Neuronal stem cell (in vitro differentiated cells): ENCODE measurements at regions not wholly inside any gene's neighbourhood (a gene's known extent, or its start where the extent isn't known, plus 50 kb on each side); places are given as distances from the start of the nearest gene placed in this dataset.

Experiments
- DNase-seq: peaks from one replicate; pipeline ENCODE4 v3.0.0-alpha.2; 2013; ENCODE audit warnings: low spot score
- H2AFZ ChIP-seq: one replicate; pipeline ENCODE4 v1.6.1; 2013; ENCODE audit warnings: mild to moderate bottlenecking, low read length, inconsistent platforms
- H2AK5ac ChIP-seq: 2 replicates; pipeline ENCODE4 v1.6.1; 2013; ENCODE audit warnings: low read depth, mild to moderate bottlenecking, inconsistent platforms, low read length, moderate library complexity, mixed read lengths
- H2BK120ac ChIP-seq: 2 replicates; pipeline ENCODE4 v1.6.1; 2013; ENCODE audit warnings: low read depth, mild to moderate bottlenecking, inconsistent platforms, low read length, moderate library complexity, mixed read lengths
- H2BK12ac ChIP-seq: one replicate; pipeline ENCODE4 v1.6.1; 2013; ENCODE audit warnings: low read length, inconsistent platforms
- H2BK15ac ChIP-seq: 2 replicates; pipeline ENCODE4 v1.6.1; 2013; ENCODE audit warnings: mild to moderate bottlenecking, low read length, inconsistent platforms, mixed read lengths
- H2BK5ac ChIP-seq: one replicate; pipeline ENCODE4 v1.6.1; 2013; ENCODE audit warnings: inconsistent platforms, mild to moderate bottlenecking, low read length, moderate library complexity
- H3K14ac ChIP-seq: one replicate; pipeline ENCODE4 v1.6.1; 2013; ENCODE audit warnings: low read length, inconsistent platforms
- H3K18ac ChIP-seq: 2 replicates; pipeline ENCODE4 v1.6.1; 2013; ENCODE audit warnings: low read length, inconsistent platforms
- H3K23ac ChIP-seq: 2 replicates; pipeline ENCODE4 v1.6.1; 2013; ENCODE audit warnings: low read depth, mild to moderate bottlenecking, mixed read lengths, low read length, inconsistent platforms; ENCODE audit not compliant: poor library complexity
- H3K27ac ChIP-seq: replicated peaks from 3 replicates; pipeline ENCODE4 v1.5.1; 2013; ENCODE audit warnings: low read length, inconsistent platforms
- H3K27me3 ChIP-seq, 3 experiments: 2 replicates each; pipeline ENCODE4 v1.6.1; 2013; ENCODE audit warnings: low read length in 3 of 3, mild to moderate bottlenecking in 2 of 3, inconsistent platforms in 1 of 3, low read depth in 1 of 3, mixed read lengths in 1 of 3, moderate library complexity in 1 of 3; ENCODE audit not compliant: control insufficient read depth in 3 of 3, insufficient read depth in 3 of 3
- H3K36me3 ChIP-seq, 2 donors: replicated peaks in 1 of 2; 2 replicates each; pipeline ENCODE4 v1.6.1; 2013; ENCODE audit warnings: low read length in 2 of 2; ENCODE audit not compliant: control insufficient read depth in 2 of 2, insufficient read depth in 2 of 2
- H3K4ac ChIP-seq: 2 replicates; pipeline ENCODE4 v1.6.1; 2013; ENCODE audit warnings: inconsistent platforms, mild to moderate bottlenecking, low read length, moderate library complexity
- H3K4me1 ChIP-seq, 2 donors: 1 replicate in 1 of 2; 2 replicates in 1 of 2; pipeline ENCODE4 v1.6.1; 2013; ENCODE audit warnings: low read length in 2 of 2, low read depth in 1 of 2; ENCODE audit not compliant: control insufficient read depth in 2 of 2, insufficient read depth in 1 of 2
- H3K4me2 ChIP-seq: one replicate; pipeline ENCODE4 v1.6.1; 2013; ENCODE audit warnings: mild to moderate bottlenecking, low read length, inconsistent platforms; ENCODE audit not compliant: insufficient read depth, poor library complexity, severe bottlenecking
- H3K4me3 ChIP-seq, 2 donors: 2 replicates each; pipeline ENCODE4 v1.5.1; 2013; ENCODE audit warnings: low read length in 2 of 2, mild to moderate bottlenecking in 2 of 2, inconsistent platforms in 1 of 2, moderate library complexity in 1 of 2
- H3K79me1 ChIP-seq: one replicate; pipeline ENCODE4 v1.6.1; 2013; ENCODE audit warnings: low read depth, mild to moderate bottlenecking, inconsistent platforms, low read length, moderate library complexity
- H3K9ac ChIP-seq: one replicate; pipeline ENCODE4 v1.6.1; 2013; ENCODE audit warnings: mild to moderate bottlenecking, low read depth, low read length, inconsistent platforms; ENCODE audit not compliant: poor library complexity
- H3K9me3 ChIP-seq, 2 donors: replicated peaks in 1 of 2; 2 replicates each; pipeline versions ENCODE3 to v1.6.1; 2013; ENCODE audit warnings: low read length in 2 of 2, mild to moderate bottlenecking in 2 of 2, inconsistent platforms in 1 of 2, low read depth in 1 of 2, mixed read lengths in 1 of 2, moderate library complexity in 1 of 2; ENCODE audit not compliant: control insufficient read depth in 2 of 2, insufficient read depth in 1 of 2
- H4K8ac ChIP-seq: one replicate; pipeline ENCODE4 v1.6.1; 2013; ENCODE audit warnings: low read depth, mild to moderate bottlenecking, inconsistent platforms, low read length, moderate library complexity
- H4K91ac ChIP-seq: one replicate; pipeline ENCODE4 v1.6.1; 2013; ENCODE audit warnings: low read length, low read depth, mild to moderate bottlenecking, inconsistent platforms; ENCODE audit not compliant: poor library complexity
- WGBS, 2 donors: extraction: QIAGEN DNeasy Blood & Tissue Kit; methylation state at CpG; one replicate each; pipeline ENCODE4 v1.1.7; 2013; ENCODE audit warnings: missing lambda C conversion rate in 2 of 2, mixed read lengths in 1 of 2; ENCODE audit not compliant: insufficient read length in 2 of 2, insufficient replicate concordance in 1 of 2; ENCODE audit errors: extremely low coverage in 2 of 2; 5-methylcytosine and 5-hydroxymethylcytosine counted together

- Histone ChIP-seq H2BK120ac (no peak overlapping the region), H3K18ac (no peak overlapping the region), H2AFZ (no peak overlapping the region), H2AK5ac (no peak overlapping the region), H3K23ac (no peak overlapping the region), H3K9ac (no peak overlapping the region), H3K4me1 (no peaks in the 10 kb centered on the region), H2BK15ac (no peak overlapping the region), H3K27me3 (no peaks in the 10 kb centered on the region), H4K8ac (no peak overlapping the region), H3K36me3 (no peaks in the 10 kb centered on the region), H3K4me3 (no peak overlapping the region), H3K9me3 (no peaks in the 10 kb centered on the region), H3K4ac (no peak overlapping the region), H2BK12ac (no peak overlapping the region), H2BK5ac (no peak overlapping the region), H3K4me2 (no peak overlapping the region), H3K79me1 (no peaks in the 10 kb centered on the region), H3K27ac (no peak overlapping the region), H3K14ac (no peak overlapping the region), H4K91ac (no peak overlapping the region)
- WGBS, 2 donors = no CpG with 5 or more reads among the region's 1 CpG
- DNase-seq = no peak
Observed at GRCh38 chr2:18194161-18194560, 315.7 kb downstream of the KCNS3 start.

- H2BK12ac ChIP-seq = no peak overlapping the region
- no peaks in the 10 kb centered on the region for H3K9me3 ChIP-seq
- no peak overlapping the region for H2AK5ac ChIP-seq
- peaks cover 0 to 3% of the 10 kb centered on the region in 2 donors for H3K4me1 ChIP-seq
- no peak overlapping the region for H4K8ac ChIP-seq
- H3K4ac ChIP-seq = no peak overlapping the region
- no peak overlapping the region for H2BK120ac ChIP-seq
- no peak overlapping the region for H3K27ac ChIP-seq
- H3K4me3 ChIP-seq = no peak overlapping the region
- no peak overlapping the region for H2BK5ac ChIP-seq
- H3K4me2 ChIP-seq = no peak overlapping the region
- H3K27me3 ChIP-seq = no peaks in the 10 kb centered on the region
- H2BK15ac ChIP-seq = no peak overlapping the region
- DNase-seq = no peak
- no peak overlapping the region for H3K9ac ChIP-seq
- H3K79me1 ChIP-seq = no peaks in the 10 kb centered on the region
- no peaks in the 10 kb centered on the region for H3K36me3 ChIP-seq
- no peak overlapping the region for H2AFZ ChIP-seq
- no peak overlapping the region for H3K14ac ChIP-seq
- H4K91ac ChIP-seq = no peak overlapping the region
- no CpG with 5 or more reads among the region's 2 CpGs for WGBS, 2 donors
- H3K23ac ChIP-seq = no peak overlapping the region
- no peak overlapping the region for H3K18ac ChIP-seq
Observed at GRCh38 chr2:18186816-18187613, 308.5 kb downstream of the KCNS3 start.

GRCh38 chr2:18182861-18183260, 304.4 kb downstream of the KCNS3 start:
- no peaks in the 10 kb centered on the region for H3K36me3 ChIP-seq
- no peak for DNase-seq
- no peak overlapping the region for H2BK120ac ChIP-seq
- H3K4me2 ChIP-seq = no peak overlapping the region
- H2AK5ac ChIP-seq = no peak overlapping the region
- no peak overlapping the region for H2BK5ac ChIP-seq
- H3K27ac ChIP-seq = no peak overlapping the region
- no CpG with 5 or more reads among the region's 2 CpGs for WGBS, 2 donors
- H3K18ac ChIP-seq = no peak overlapping the region
- no peak overlapping the region for H3K4me3 ChIP-seq
- no peak overlapping the region for H4K8ac ChIP-seq
- no peak overlapping the region for H3K9ac ChIP-seq
- H3K27me3 ChIP-seq = no peaks in the 10 kb centered on the region
- no peak overlapping the region for H2AFZ ChIP-seq
- H3K4me1 ChIP-seq = peaks cover 0 to 3% of the 10 kb centered on the region in 2 donors
- no peak overlapping the region for H3K4ac ChIP-seq
- no peak overlapping the region for H4K91ac ChIP-seq
- H3K23ac ChIP-seq = no peak overlapping the region
- H3K14ac ChIP-seq = no peak overlapping the region
- H3K79me1 ChIP-seq = no peaks in the 10 kb centered on the region
- H2BK12ac ChIP-seq = no peak overlapping the region
- H3K9me3 ChIP-seq = no peaks in the 10 kb centered on the region
- no peak overlapping the region for H2BK15ac ChIP-seq

GRCh38 chr2:18180912-18181311, 302.4 kb downstream of the KCNS3 start:
- no peak overlapping the region for H2BK5ac ChIP-seq
- H3K18ac ChIP-seq = no peak overlapping the region
- H4K91ac ChIP-seq = no peak overlapping the region
- H3K4ac ChIP-seq = no peak overlapping the region
- no peak overlapping the region for H3K4me2 ChIP-seq
- no peak overlapping the region for H2BK15ac ChIP-seq
- no peaks in the 10 kb centered on the region for H3K36me3 ChIP-seq
- H3K9me3 ChIP-seq = no peaks in the 10 kb centered on the region
- H3K4me1 ChIP-seq = peaks cover 0 to 3% of the 10 kb centered on the region in 2 donors
- DNase-seq = no peak
- H2BK120ac ChIP-seq = no peak overlapping the region
- H2BK12ac ChIP-seq = no peak overlapping the region
- H3K27me3 ChIP-seq = no peaks in the 10 kb centered on the region
- H3K27ac ChIP-seq = no peak overlapping the region
- H3K9ac ChIP-seq = no peak overlapping the region
- no peak overlapping the region for H4K8ac ChIP-seq
- no CpG with 5 or more reads among the region's 3 CpGs for WGBS, 2 donors
- no peak overlapping the region for H2AK5ac ChIP-seq
- no peak overlapping the region for H3K4me3 ChIP-seq
- no peak overlapping the region for H3K23ac ChIP-seq
- H2AFZ ChIP-seq = no peak overlapping the region
- no peaks in the 10 kb centered on the region for H3K79me1 ChIP-seq
- no peak overlapping the region for H3K14ac ChIP-seq
